ENCODE measurements at regions not wholly inside any gene's neighbourhood (a gene's known extent, or its start where the extent isn't known, plus 50 kb on each side); places are given as distances from the start of the nearest gene placed in this dataset.

- Histone ChIP-seq H3K4me3 (replicated peaks in 1 of 3; ENCODE audit: insufficient read depth in 1 of 3, low read depth in 2 of 3, low read length in 3 of 3) (no peak overlapping the region), H3K9me3 (ENCODE audit: low read length) (0 out of 2 replicates have a peak, but pooled peaks cover 8% of the 10 kb centered on the region), H4K20me1 (ENCODE audit: insufficient read depth, low read length) (no peaks in the 10 kb centered on the region), H2AFZ (ENCODE audit: low read length) (no peak overlapping the region), H3K27ac (ENCODE audit: extremely low read length, insufficient read depth, low read length) (no peak overlapping the region), H3K9ac (ENCODE audit: insufficient read depth, low read depth, low read length) (no peak overlapping the region), H3K4me2 (ENCODE audit: low read depth, low read length) (no peak overlapping the region), H3K79me2 (ENCODE audit: insufficient read depth, low read length) (no peaks in the 10 kb centered on the region), H3K36me3 (replicated peaks in 1 of 2; ENCODE audit: control insufficient read depth in 1 of 2, insufficient read depth in 2 of 2, low read length in 2 of 2) (no peaks in the 10 kb centered on the region), H3K4me1 (ENCODE audit: insufficient read depth, low read length) (0 out of 2 replicates have a peak, but pooled peaks cover 9% of the 10 kb centered on the region), H3K27me3 (ENCODE audit: control insufficient read depth in 1 of 2, insufficient read depth in 2 of 2, low read length in 2 of 2) (no peaks in the 10 kb centered on the region)
- FAIRE-seq (no peak), DNase-seq (ENCODE audit: low spot score) (peak; percentile 41), ATAC-seq (peak; percentile 77)
- CTCF ChIA-PET (ENCODE audit: low intra/inter-chr PET ratio, low total read pairs), result no interaction called here
- in situ Hi-C loops (cut with HindIII; ENCODE audit: extremely low pct_ligation_motif_present, low pct_unique_long_range_greater_than_20kb), result no loop called here
- intact Hi-C loops (cut with micrococcal nuclease; ENCODE audit: unreplicated experiment), result no loop called here
- WGBS (ENCODE audit: low lambda C conversion rate), result 0% methylated on average over 1 of the region's 1 CpG
- TF ChIP-seq LRRFIP1 (CRISPR knock-in tag; conservative IDR thresholded peaks at IDR 0.05), result no peak
- TF ChIP-seq MAF1 (CRISPR knock-in tag; IDR thresholded peaks at IDR 0.05; ENCODE audit: borderline replicate concordance), result no peak
- peak; percentile 34; the same call in 1 of the 2 replicates for TF ChIP-seq SOX5 (CRISPR knock-in tag; IDR thresholded peaks at IDR 0.05; ENCODE audit: borderline replicate concordance)
- no peak for TF ChIP-seq ZNF484 (CRISPR knock-in tag; IDR thresholded peaks at IDR 0.05; ENCODE audit: borderline replicate concordance, low read depth)
- no peak for TF ChIP-seq TAF15 (IDR thresholded peaks at IDR 0.05; ENCODE audit: low read depth, low read length, poor library complexity, severe bottlenecking)
- no peak for TF ChIP-seq PRPF4 (IDR thresholded peaks at IDR 0.05; ENCODE audit: low read depth, low read length, poor library complexity, severe bottlenecking)
- no peak for TF ChIP-seq SOX13 (IDR thresholded peaks at IDR 0.05)
- TF ChIP-seq SOX13 (CRISPR knock-in tag; conservative IDR thresholded peaks at IDR 0.05 in 1 of 2, IDR thresholded peaks at IDR 0.05 in 1 of 2), result peak in 1 of 2 experiments; percentile 25; a peak in 1 of 4 replicates
- TF ChIP-seq ZNF256 (CRISPR knock-in tag; conservative IDR thresholded peaks at IDR 0.05), result no peak
- TF ChIP-seq KDM1A (CRISPR knock-in tag; IDR thresholded peaks at IDR 0.05), result no peak
- 0 out of 2 replicates have a peak, but pooled peaks have one; percentile 36 for TF ChIP-seq FOXA3 (CRISPR knock-in tag; IDR thresholded peaks at IDR 0.05)
- no peak for TF ChIP-seq ZSCAN9 (CRISPR knock-in tag; IDR thresholded peaks at IDR 0.05; ENCODE audit: borderline replicate concordance)
- peak; percentile 42 for TF ChIP-seq FOSL2 (CRISPR knock-in tag; IDR thresholded peaks at IDR 0.05)
- POLR2A ChIA-PET, result no interaction called here
- BruUV-seq (replicated peaks), result no TSS peak
These were observed 252.3 kb upstream of the CA10 start for GRCh38 chr17:52410781-52411180.

Measured in HepG2 (cell line).